ENCODE measurements at regions not wholly inside any gene's neighbourhood (a gene's known extent, or its start where the extent isn't known, plus 50 kb on each side); places are given as distances from the start of the nearest gene placed in this dataset.

- no peaks in the 10 kb centered on the region for H3K27me3 Mint-ChIP-seq (ENCODE audit: low read depth in 2 of 2)
- no peaks in the 10 kb centered on the region for H3K4me1 Mint-ChIP-seq
- intact Hi-C loops (cut with micrococcal nuclease) = no loop called here
- no peaks in the 10 kb centered on the region for H3K36me3 ChIP-seq (ENCODE audit: control insufficient read depth, insufficient read depth, low read length)
- H3K27ac ChIP-seq (ENCODE audit: low read length) = no peak overlapping the region
- H3K4me1 ChIP-seq (ENCODE audit: control insufficient read depth, insufficient read depth, low read length) = no peaks in the 10 kb centered on the region
- TF ChIP-seq CTCF (IDR thresholded peaks at IDR 0.05) = no peak
- no peak overlapping the region for H3K4me3 Mint-ChIP-seq
- no peaks in the 10 kb centered on the region for H3K27me3 ChIP-seq (ENCODE audit: control insufficient read depth, insufficient read depth, low read length)
- no peak overlapping the region for H3K4me3 ChIP-seq (ENCODE audit: low read length)
- ATAC-seq (no peak), DNase-seq (no peak)
- peaks cover 7% of the 10 kb centered on the region for H3K36me3 Mint-ChIP-seq
- H3K9me3 ChIP-seq (ENCODE audit: control insufficient read depth, insufficient read depth, low read length) = no peaks in the 10 kb centered on the region
- H3K27ac Mint-ChIP-seq = no peak overlapping the region
- H3K9me3 Mint-ChIP-seq = peaks cover 12 to 16% of the 10 kb centered on the region in 2 donors
Observed at GRCh38 chr21:22393324-22393723, 1395.1 kb downstream of the NCAM2 start.

DNA sequence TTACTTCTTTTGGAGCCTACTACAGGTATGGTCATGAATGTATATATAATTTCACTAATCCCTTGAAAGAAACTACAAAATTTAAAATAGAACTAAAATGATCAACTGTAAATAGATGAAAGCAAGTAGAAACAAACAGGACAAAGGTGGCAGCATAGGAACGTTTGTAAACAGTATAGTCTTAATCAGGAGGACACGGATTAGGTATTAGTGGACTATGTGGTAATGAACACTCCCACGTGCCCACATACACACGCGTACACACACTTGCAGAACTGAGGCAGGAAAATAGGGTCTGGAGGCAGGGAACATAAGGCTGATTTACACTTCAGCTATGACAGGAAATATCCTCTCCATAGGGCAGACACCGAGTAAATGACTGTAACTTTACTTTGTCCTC lies 1397.8 kb downstream of the NCAM2 start:
- 89% methylated on average over 6 of the region's 6 CpGs for WGBS (ENCODE audit: insufficient coverage)
- ATAC-seq (no peak), DNase-seq (no peak)
- H3K9me3 Mint-ChIP-seq = peaks cover 9 to 14% of the 10 kb centered on the region in 2 donors
- no peak overlapping the region for H3K27ac Mint-ChIP-seq
- no peaks in the 10 kb centered on the region for H3K27me3 ChIP-seq (ENCODE audit: control insufficient read depth, insufficient read depth, low read length)
- TF ChIP-seq CTCF (IDR thresholded peaks at IDR 0.05) = no peak
- intact Hi-C loops (cut with micrococcal nuclease) = no loop called here
- peaks cover 7% of the 10 kb centered on the region for H3K36me3 Mint-ChIP-seq
- no peaks in the 10 kb centered on the region for H3K27me3 Mint-ChIP-seq (ENCODE audit: low read depth in 2 of 2)
- H3K36me3 ChIP-seq (ENCODE audit: control insufficient read depth, insufficient read depth, low read length) = no peaks in the 10 kb centered on the region
- H3K4me3 Mint-ChIP-seq = no peak overlapping the region
- no peaks in the 10 kb centered on the region for H3K4me1 ChIP-seq (ENCODE audit: control insufficient read depth, insufficient read depth, low read length)
- H3K27ac ChIP-seq (ENCODE audit: low read length) = no peak overlapping the region
- no peaks in the 10 kb centered on the region for H3K4me1 Mint-ChIP-seq
- no peak overlapping the region for H3K4me3 ChIP-seq (ENCODE audit: low read length)
- H3K9me3 ChIP-seq (ENCODE audit: control insufficient read depth, insufficient read depth, low read length) = no peaks in the 10 kb centered on the region

- H3K27me3 Mint-ChIP-seq (ENCODE audit: low read depth in 2 of 2) = no peaks in the 10 kb centered on the region
- Histone ChIP-seq H3K4me3 (ENCODE audit: low read length) (no peak overlapping the region), H3K27me3 (ENCODE audit: control insufficient read depth, insufficient read depth, low read length) (no peaks in the 10 kb centered on the region), H3K27ac (ENCODE audit: low read length) (no peak overlapping the region), H3K4me1 (ENCODE audit: control insufficient read depth, insufficient read depth, low read length) (no peaks in the 10 kb centered on the region), H3K36me3 (ENCODE audit: control insufficient read depth, insufficient read depth, low read length) (no peaks in the 10 kb centered on the region), H3K9me3 (ENCODE audit: control insufficient read depth, insufficient read depth, low read length) (no peaks in the 10 kb centered on the region)
- TF ChIP-seq CTCF (IDR thresholded peaks at IDR 0.05) = no peak
- H3K36me3 Mint-ChIP-seq = peaks cover 7% of the 10 kb centered on the region
- H3K27ac Mint-ChIP-seq = no peak overlapping the region
- H3K4me1 Mint-ChIP-seq = no peaks in the 10 kb centered on the region
- DNase-seq (no peak), ATAC-seq (no peak)
- peaks cover 14 to 15% of the 10 kb centered on the region in 2 donors for H3K9me3 Mint-ChIP-seq
- WGBS (ENCODE audit: insufficient coverage) = 100% methylated on average over 1 of the region's 1 CpG
- H3K4me3 Mint-ChIP-seq = no peak overlapping the region
- intact Hi-C loops (cut with micrococcal nuclease) = no loop called here
Observed at GRCh38 chr21:22399681-22400514, 1401.7 kb downstream of the NCAM2 start.

GRCh38 chr21:22409571-22409970 lies 1411.4 kb downstream of the NCAM2 start:
- no peak for ATAC-seq
- Histone ChIP-seq H3K36me3 (ENCODE audit: control insufficient read depth, insufficient read depth, low read length) (no peaks in the 10 kb centered on the region), H3K4me3 (ENCODE audit: low read length) (no peak overlapping the region), H3K27ac (ENCODE audit: low read length) (no peak overlapping the region), H3K27me3 (ENCODE audit: control insufficient read depth, insufficient read depth, low read length) (no peaks in the 10 kb centered on the region), H3K9me3 (ENCODE audit: control insufficient read depth, insufficient read depth, low read length) (no peaks in the 10 kb centered on the region), H3K4me1 (ENCODE audit: control insufficient read depth, insufficient read depth, low read length) (no peaks in the 10 kb centered on the region)
- no peaks in the 10 kb centered on the region for H3K27me3 Mint-ChIP-seq (ENCODE audit: low read depth in 2 of 2)
- H3K27ac Mint-ChIP-seq = no peak overlapping the region
- no peak for TF ChIP-seq CTCF (IDR thresholded peaks at IDR 0.05)
- no peaks in the 10 kb centered on the region for H3K4me1 Mint-ChIP-seq
- no peaks in the 10 kb centered on the region for H3K36me3 Mint-ChIP-seq
- WGBS (ENCODE audit: insufficient coverage) = 46% methylated on average over 1 of the region's 2 CpGs
- no peak for DNase-seq
- H3K9me3 Mint-ChIP-seq = peaks cover 11 to 30% of the 10 kb centered on the region in 2 donors
- H3K4me3 Mint-ChIP-seq = no peak overlapping the region
- intact Hi-C loops (cut with micrococcal nuclease) = no loop called here

Measured in natural killer cell (primary cell).